ENCODE measurements at regions not wholly inside any gene's neighbourhood (a gene's known extent, or its start where the extent isn't known, plus 50 kb on each side); places are given as distances from the start of the nearest gene placed in this dataset.

GRCh38 chr1:87979079-87979478 lies 650.4 kb downstream of the LMO4 start:
- DNase-seq (ENCODE audit: low read depth): no peak
- no peak for TF ChIP-seq CTCF (conservative IDR thresholded peaks at IDR 0.05; ENCODE audit: control insufficient read depth, insufficient read depth, low read depth, low read length)

GRCh38 chr1:87980494-87980893 lies 651.8 kb downstream of the LMO4 start:
- DNase-seq (ENCODE audit: low read depth): no peak
- H3K4me3 ChIP-seq (ENCODE audit: control insufficient read depth, low read depth, low read length): no peak overlapping the region
- no peak for TF ChIP-seq CTCF (conservative IDR thresholded peaks at IDR 0.05; ENCODE audit: control insufficient read depth, insufficient read depth, low read depth, low read length)

More at GRCh38 chr1:87979079-87979478, 650.4 kb downstream of the LMO4 start:
- no peak overlapping the region for H3K4me3 ChIP-seq (ENCODE audit: control insufficient read depth, low read depth, low read length)

- no peak for TF ChIP-seq CTCF (conservative IDR thresholded peaks at IDR 0.05; ENCODE audit: control insufficient read depth, insufficient read depth, low read depth, low read length)
- no peak for DNase-seq (ENCODE audit: low read depth)
- H3K4me3 ChIP-seq (ENCODE audit: control insufficient read depth, low read depth, low read length): no peak overlapping the region
Measured at GRCh38 chr1:87981386-87981785, 652.7 kb downstream of the LMO4 start.

GRCh38 chr1:87981810-87982209 lies 653.1 kb downstream of the LMO4 start:
- no peak for TF ChIP-seq CTCF (conservative IDR thresholded peaks at IDR 0.05; ENCODE audit: control insufficient read depth, insufficient read depth, low read depth, low read length)
- DNase-seq (ENCODE audit: low read depth): no peak
- H3K4me3 ChIP-seq (ENCODE audit: control insufficient read depth, low read depth, low read length): no peak overlapping the region

GRCh38 chr1:87983841-87984240 lies 655.2 kb downstream of the LMO4 start:
- no peak overlapping the region for H3K4me3 ChIP-seq (ENCODE audit: control insufficient read depth, low read depth, low read length)
- no peak for TF ChIP-seq CTCF (conservative IDR thresholded peaks at IDR 0.05; ENCODE audit: control insufficient read depth, insufficient read depth, low read depth, low read length)
- no peak for DNase-seq (ENCODE audit: low read depth)

- no peak for DNase-seq (ENCODE audit: low read depth)
- TF ChIP-seq CTCF (conservative IDR thresholded peaks at IDR 0.05; ENCODE audit: control insufficient read depth, insufficient read depth, low read depth, low read length): no peak
- no peak overlapping the region for H3K4me3 ChIP-seq (ENCODE audit: control insufficient read depth, low read depth, low read length)
Measured at GRCh38 chr1:87985071-87985470, 656.4 kb downstream of the LMO4 start.

Data from fibroblast of mammary gland (primary cell).